Endothelial cell (in vitro differentiated cells): ENCODE measurements at regions not wholly inside any gene's neighbourhood (a gene's known extent, or its start where the extent isn't known, plus 50 kb on each side); places are given as distances from the start of the nearest gene placed in this dataset.

ENCODE experiments used
- DNase-seq: peaks from one replicate; pipeline ENCODE4 v3.0.0; 2021; ENCODE audit warnings: low spot score
- H3K27ac Mint-ChIP-seq: one replicate; pipeline ENCODE4 v1.8.0; 2021; ENCODE audit warnings: mixed read lengths, inconsistent platforms; ENCODE audit not compliant: unreplicated experiment
- H3K27me3 Mint-ChIP-seq: one replicate; pipeline ENCODE4 v1.8.0; 2021; ENCODE audit warnings: mild to moderate bottlenecking, moderate library complexity, mixed read lengths, inconsistent platforms; ENCODE audit not compliant: unreplicated experiment
- H3K36me3 Mint-ChIP-seq: one replicate; pipeline ENCODE4 v1.8.0; 2021; ENCODE audit warnings: mild to moderate bottlenecking, low read depth, mixed read lengths, inconsistent platforms; ENCODE audit not compliant: unreplicated experiment
- H3K4me1 Mint-ChIP-seq: one replicate; pipeline ENCODE4 v1.8.0; 2021; ENCODE audit warnings: mild to moderate bottlenecking, mixed read lengths, inconsistent platforms; ENCODE audit not compliant: unreplicated experiment
- H3K4me3 Mint-ChIP-seq: one replicate; pipeline ENCODE4 v1.8.0; 2021; ENCODE audit warnings: mild to moderate bottlenecking, mixed read lengths, inconsistent platforms; ENCODE audit not compliant: unreplicated experiment
- H3K9me3 Mint-ChIP-seq: one replicate; pipeline ENCODE4 v1.8.0; 2021; ENCODE audit warnings: mixed read lengths, inconsistent platforms; ENCODE audit not compliant: unreplicated experiment
- TF ChIP-seq, protein P1 (sequence below): fragments of 200-600 bp; sonication (generic); IDR thresholded peaks from one replicate; pipeline ENCODE4 v1.5.0; 2021; ENCODE audit warnings: antibody characterized with exemption; ENCODE audit not compliant: unreplicated experiment

DNA sequence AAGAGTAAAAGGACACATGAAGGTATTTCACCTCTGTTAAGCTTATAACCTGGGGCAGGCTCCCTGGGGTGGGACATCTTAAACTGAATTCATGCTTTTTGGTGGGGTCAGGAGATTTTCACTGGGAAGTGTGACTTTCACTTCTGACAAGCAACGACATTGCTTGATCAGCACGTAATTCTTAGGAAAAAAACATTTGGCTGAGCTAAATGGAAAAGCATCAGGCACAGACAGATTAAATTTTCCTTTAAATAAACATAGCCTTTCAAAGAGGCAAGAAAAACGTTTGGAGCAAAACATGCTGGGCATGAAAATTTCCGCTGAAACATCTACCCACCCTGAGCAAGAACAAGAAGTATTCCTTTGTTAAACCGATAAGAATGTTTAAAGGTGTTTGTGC, 674.0 kb upstream of the CELF4 start:
- no peaks in the 10 kb centered on the region for H3K4me1 Mint-ChIP-seq
- no peak for DNase-seq
- H3K9me3 Mint-ChIP-seq, result no peaks in the 10 kb centered on the region
- TF ChIP-seq, protein P1, sequence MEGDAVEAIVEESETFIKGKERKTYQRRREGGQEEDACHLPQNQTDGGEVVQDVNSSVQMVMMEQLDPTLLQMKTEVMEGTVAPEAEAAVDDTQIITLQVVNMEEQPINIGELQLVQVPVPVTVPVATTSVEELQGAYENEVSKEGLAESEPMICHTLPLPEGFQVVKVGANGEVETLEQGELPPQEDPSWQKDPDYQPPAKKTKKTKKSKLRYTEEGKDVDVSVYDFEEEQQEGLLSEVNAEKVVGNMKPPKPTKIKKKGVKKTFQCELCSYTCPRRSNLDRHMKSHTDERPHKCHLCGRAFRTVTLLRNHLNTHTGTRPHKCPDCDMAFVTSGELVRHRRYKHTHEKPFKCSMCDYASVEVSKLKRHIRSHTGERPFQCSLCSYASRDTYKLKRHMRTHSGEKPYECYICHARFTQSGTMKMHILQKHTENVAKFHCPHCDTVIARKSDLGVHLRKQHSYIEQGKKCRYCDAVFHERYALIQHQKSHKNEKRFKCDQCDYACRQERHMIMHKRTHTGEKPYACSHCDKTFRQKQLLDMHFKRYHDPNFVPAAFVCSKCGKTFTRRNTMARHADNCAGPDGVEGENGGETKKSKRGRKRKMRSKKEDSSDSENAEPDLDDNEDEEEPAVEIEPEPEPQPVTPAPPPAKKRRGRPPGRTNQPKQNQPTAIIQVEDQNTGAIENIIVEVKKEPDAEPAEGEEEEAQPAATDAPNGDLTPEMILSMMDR, result no peak
- no peak overlapping the region for H3K27ac Mint-ChIP-seq
- no peaks in the 10 kb centered on the region for H3K36me3 Mint-ChIP-seq
- no peak overlapping the region for H3K4me3 Mint-ChIP-seq
- H3K27me3 Mint-ChIP-seq, result no peaks in the 10 kb centered on the region

DNA sequence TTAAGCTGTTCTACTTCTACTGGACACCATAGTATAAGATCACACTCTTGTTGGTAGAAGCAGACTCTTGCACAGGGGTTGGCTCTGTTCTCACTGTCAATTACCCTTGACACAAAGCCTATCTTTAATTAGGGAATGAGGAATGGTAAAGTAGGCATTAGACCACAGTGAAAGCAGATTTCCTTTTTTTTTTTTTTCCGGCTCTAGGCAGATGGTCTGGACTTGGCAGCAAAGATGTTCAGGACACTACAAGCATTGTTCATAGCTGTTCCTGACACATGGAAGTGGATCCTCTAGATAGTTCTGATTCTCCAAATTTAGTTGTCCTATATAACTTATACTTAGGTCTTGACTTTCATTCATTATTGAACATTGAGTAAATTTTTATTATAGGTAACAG, 672.2 kb upstream of the CELF4 start:
- TF ChIP-seq, protein P1, result no peak
- Mint-ChIP-seq H3K9me3 (no peaks in the 10 kb centered on the region), H3K27me3 (no peaks in the 10 kb centered on the region), H3K36me3 (no peaks in the 10 kb centered on the region), H3K4me1 (no peaks in the 10 kb centered on the region), H3K27ac (no peak overlapping the region), H3K4me3 (no peak overlapping the region)
- no peak for DNase-seq

DNA sequence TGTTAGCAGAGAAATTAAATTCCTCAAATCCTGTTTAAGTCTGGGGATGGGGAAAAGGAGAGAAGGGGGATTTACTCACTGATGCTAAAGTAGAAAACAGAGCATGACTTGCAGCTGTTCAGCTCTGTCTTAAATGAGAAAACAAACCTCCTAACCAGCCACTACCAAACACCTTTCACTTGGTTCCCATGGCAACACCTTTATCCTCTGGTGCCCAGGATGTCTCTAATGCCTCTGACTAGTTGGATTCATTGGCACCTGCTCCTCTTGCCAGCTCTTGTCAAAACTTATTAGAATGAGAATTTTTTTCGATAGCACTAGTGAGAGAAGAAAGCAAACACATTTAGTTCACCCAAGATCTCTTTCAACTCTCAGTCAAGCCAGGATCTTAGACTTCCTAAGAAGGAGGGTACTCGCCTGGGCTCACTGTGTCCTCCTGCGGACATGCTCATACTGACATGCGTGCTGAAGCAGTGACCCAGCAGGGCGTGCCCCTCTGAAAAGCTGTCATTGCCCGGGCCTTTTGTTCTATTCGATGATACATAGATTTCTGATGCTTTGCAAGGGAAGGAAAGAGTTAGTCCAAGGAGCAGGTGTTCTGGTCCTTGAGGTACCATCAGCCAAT, 656.0 kb upstream of the CELF4 start:
- TF ChIP-seq, protein P1, result no peak
- no peaks in the 10 kb centered on the region for H3K36me3 Mint-ChIP-seq
- H3K4me1 Mint-ChIP-seq, result no peaks in the 10 kb centered on the region
- no peaks in the 10 kb centered on the region for H3K27me3 Mint-ChIP-seq
- no peak for DNase-seq
- no peak overlapping the region for H3K4me3 Mint-ChIP-seq
- no peaks in the 10 kb centered on the region for H3K9me3 Mint-ChIP-seq
- H3K27ac Mint-ChIP-seq, result no peak overlapping the region

DNA sequence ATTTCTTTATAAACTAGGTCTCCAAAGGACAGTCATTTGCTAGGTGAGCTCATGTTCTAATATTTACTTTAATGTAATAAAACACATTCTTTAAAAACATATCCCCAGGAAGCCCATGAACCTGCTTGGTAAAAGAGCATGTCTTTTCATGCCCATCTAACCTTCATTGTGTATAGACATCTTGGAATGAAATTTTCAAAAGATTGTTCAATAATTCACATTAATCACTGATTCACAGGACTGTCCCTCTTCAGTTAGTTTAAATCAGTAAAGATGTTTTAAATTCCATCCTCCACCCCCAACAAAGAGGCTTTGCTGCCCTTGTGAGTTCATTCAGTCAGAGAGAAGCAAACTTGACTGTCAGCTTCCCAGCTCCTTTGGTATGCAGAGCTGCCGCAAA, 633.4 kb upstream of the CELF4 start:
- DNase-seq, result no peak
- H3K27me3 Mint-ChIP-seq, result peaks cover 4% of the 10 kb centered on the region
- H3K4me1 Mint-ChIP-seq, result no peaks in the 10 kb centered on the region
- no peak overlapping the region for H3K4me3 Mint-ChIP-seq
- H3K27ac Mint-ChIP-seq, result no peak overlapping the region
- H3K36me3 Mint-ChIP-seq, result no peaks in the 10 kb centered on the region
- TF ChIP-seq, protein P1, result no peak
- H3K9me3 Mint-ChIP-seq, result no peaks in the 10 kb centered on the region

DNA sequence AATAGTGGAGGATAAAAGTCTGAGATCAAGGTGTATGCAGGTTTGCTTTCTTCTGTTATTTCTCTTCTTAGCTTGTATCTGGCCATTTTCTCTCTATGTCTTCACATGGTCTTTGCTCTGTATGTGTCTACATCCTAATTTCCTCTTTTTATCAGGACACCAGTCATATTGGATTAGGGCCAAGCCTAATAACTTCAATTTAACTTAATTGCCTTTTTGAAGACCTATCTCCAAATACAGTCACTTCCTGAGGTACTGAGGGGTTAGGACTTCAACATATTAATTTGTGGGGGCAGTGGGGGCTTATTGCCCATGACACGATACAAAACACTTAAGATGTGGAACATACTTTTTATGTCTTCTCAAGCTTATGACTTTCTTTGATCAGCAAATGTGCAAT, 632.9 kb upstream of the CELF4 start:
- no peak overlapping the region for H3K4me3 Mint-ChIP-seq
- TF ChIP-seq, protein P1, result no peak
- DNase-seq, result no peak
- H3K36me3 Mint-ChIP-seq, result no peaks in the 10 kb centered on the region
- no peaks in the 10 kb centered on the region for H3K4me1 Mint-ChIP-seq
- H3K27me3 Mint-ChIP-seq, result peaks cover 4% of the 10 kb centered on the region
- H3K9me3 Mint-ChIP-seq, result no peaks in the 10 kb centered on the region
- H3K27ac Mint-ChIP-seq, result no peak overlapping the region
